ENCODE measurements at regions not wholly inside any gene's neighbourhood (a gene's known extent, or its start where the extent isn't known, plus 50 kb on each side); places are given as distances from the start of the nearest gene placed in this dataset.
"Not testable (repeated sequence)": the region's sequence is repeated elsewhere in the genome, so short reads cannot be mapped to it uniquely, and the experiment has no call there.

DNA sequence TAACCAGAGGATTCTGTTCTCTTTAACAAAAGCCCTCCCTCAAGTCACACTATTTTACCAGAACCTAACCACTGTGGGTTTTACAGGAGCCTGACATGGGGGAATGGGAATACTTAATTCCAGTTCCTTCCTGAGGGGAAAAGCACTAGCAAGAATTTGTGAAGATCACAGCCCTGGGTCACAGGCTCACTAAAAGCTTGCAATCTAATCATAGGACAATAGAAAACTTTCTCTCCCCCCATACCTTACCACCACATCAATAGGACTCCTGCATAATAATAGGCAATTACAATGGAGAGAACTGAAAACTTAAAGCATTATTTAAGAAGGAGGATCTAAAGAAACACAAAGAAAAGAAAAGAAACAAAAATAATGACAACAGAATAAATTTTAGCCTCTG is 225.8 kb upstream of the ZNF804A start:
- H3K4me3 ChIP-seq (ENCODE audit: low read depth, low read length), result no peak overlapping the region
- TF ChIP-seq, protein P1, sequence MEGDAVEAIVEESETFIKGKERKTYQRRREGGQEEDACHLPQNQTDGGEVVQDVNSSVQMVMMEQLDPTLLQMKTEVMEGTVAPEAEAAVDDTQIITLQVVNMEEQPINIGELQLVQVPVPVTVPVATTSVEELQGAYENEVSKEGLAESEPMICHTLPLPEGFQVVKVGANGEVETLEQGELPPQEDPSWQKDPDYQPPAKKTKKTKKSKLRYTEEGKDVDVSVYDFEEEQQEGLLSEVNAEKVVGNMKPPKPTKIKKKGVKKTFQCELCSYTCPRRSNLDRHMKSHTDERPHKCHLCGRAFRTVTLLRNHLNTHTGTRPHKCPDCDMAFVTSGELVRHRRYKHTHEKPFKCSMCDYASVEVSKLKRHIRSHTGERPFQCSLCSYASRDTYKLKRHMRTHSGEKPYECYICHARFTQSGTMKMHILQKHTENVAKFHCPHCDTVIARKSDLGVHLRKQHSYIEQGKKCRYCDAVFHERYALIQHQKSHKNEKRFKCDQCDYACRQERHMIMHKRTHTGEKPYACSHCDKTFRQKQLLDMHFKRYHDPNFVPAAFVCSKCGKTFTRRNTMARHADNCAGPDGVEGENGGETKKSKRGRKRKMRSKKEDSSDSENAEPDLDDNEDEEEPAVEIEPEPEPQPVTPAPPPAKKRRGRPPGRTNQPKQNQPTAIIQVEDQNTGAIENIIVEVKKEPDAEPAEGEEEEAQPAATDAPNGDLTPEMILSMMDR (IDR thresholded peaks at IDR 0.05; ENCODE audit: low read depth, low read length, missing control alignments), result no peak
- DNase-seq (ENCODE audit: low read depth), result no peak

DNA sequence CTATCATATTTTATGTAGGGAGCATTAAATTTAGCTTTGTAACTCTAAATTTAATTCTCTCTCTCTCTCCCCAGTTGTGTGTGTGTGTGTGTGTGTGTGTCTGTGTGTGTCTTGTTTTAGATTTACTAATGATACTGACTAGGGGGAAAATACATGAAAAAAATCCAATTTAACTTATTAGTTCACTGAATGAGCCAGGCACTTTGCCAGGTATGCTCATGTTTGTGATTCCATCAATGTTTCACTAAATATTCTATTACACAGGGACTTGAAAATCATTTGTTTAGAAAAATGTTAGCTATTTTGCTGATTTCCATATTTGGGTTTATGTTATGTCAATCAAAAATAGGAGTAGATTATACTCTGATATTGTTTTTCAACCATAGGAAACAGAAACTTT is 203.7 kb upstream of the ZNF804A start:
- TF ChIP-seq, protein P1 (IDR thresholded peaks at IDR 0.05; ENCODE audit: low read depth, low read length, missing control alignments), result no peak
- H3K4me3 ChIP-seq (ENCODE audit: low read depth, low read length), result no peak overlapping the region
- no peak for DNase-seq (ENCODE audit: low read depth)

DNA sequence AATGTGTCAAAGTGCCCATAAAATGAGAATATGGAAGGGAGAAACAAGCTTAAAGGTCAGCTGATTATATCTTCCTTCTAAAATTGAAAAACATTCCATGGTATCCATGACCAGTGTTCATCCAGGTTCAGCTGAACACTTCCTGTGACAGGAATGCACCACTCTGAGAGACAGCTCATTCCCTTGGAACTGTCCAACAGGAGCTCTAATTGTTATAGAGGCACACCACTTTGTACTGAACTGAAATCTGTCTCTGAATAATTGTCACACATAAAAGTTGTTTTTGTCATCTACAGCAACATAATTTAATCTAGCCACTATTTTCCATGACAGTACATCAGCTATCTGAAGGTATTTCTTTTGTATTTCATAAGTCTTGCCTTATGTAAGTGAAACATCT is 195.9 kb upstream of the ZNF804A start:
- TF ChIP-seq, protein P1 (IDR thresholded peaks at IDR 0.05; ENCODE audit: low read depth, low read length, missing control alignments), result no peak
- H3K4me3 ChIP-seq (ENCODE audit: low read depth, low read length), result no peak overlapping the region
- no peak for DNase-seq (ENCODE audit: low read depth)

DNA sequence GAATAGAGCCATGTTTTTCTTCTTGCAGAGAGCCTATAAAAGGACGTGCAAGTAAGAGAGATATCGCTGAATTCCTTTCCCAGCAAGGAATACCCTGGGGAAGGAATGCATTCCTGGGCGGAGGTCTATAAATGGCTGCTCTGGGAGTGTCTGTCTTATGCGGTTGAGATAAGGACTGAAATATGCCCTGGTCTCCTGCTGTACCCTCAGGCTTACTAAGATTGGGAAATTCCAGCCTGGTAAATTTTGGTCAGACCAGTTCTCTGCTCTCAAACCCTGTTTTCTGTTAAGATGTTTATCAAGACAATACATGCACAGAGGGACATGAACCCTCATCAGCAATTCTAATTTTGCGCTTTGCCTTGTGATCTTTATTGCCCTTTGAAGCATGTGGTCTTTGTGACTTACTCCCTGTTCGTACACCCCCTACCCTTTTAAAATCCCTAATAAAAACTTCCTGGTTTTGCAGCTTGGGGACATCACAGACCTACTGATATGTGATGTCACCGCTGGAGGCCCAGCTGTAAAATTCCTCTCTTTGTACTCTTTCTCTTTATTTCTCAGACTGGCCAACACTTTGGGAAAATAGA is 191.2 kb upstream of the ZNF804A start:
- not testable (repeated sequence) for H3K4me3 ChIP-seq (ENCODE audit: low read depth, low read length); DNase-seq (ENCODE audit: low read depth)

DNA sequence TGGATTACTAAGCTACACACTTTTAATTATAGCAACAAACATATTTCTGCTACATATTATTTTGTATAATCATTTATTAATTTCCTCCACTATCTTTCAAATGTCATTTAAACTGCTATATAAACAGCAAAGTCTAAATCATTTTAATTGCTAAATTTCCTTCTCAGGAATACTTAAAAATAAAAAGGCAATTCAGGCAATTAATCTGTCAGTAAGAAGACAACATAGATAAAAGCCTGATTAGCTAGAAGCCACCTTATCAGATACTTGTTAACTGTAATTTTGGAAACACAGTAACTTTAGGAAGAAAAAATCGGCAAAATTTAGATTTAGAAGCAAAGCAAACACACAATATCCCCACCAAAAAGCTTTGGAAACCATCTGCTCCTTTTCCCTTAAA is 188.2 kb upstream of the ZNF804A start:
- no peak overlapping the region for H3K4me3 ChIP-seq (ENCODE audit: low read depth, low read length)
- no peak for DNase-seq (ENCODE audit: low read depth)
- TF ChIP-seq, protein P1 (IDR thresholded peaks at IDR 0.05; ENCODE audit: low read depth, low read length, missing control alignments), result no peak

DNA sequence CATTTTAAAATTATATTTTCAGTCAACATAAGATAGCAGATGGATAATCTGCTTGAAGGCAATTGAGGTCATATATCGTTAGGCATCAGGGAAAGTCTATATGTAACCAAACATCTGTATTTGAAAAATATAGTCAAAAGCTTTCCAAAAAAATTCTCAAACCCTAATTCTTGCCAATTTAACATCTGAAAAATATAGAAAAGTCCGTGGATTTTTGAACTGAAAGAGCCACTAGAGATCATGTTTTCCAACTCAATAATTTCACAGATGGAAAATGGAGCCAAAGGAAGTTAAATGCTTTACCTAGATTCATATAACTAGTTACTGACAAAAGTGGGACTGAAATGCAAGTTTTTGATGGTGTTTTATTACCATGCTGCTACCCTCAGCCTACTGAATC is 185.1 kb upstream of the ZNF804A start:
- DNase-seq (ENCODE audit: low read depth), result no peak
- H3K4me3 ChIP-seq (ENCODE audit: low read depth, low read length), result no peak overlapping the region
- TF ChIP-seq, protein P1 (IDR thresholded peaks at IDR 0.05; ENCODE audit: low read depth, low read length, missing control alignments), result no peak

DNA sequence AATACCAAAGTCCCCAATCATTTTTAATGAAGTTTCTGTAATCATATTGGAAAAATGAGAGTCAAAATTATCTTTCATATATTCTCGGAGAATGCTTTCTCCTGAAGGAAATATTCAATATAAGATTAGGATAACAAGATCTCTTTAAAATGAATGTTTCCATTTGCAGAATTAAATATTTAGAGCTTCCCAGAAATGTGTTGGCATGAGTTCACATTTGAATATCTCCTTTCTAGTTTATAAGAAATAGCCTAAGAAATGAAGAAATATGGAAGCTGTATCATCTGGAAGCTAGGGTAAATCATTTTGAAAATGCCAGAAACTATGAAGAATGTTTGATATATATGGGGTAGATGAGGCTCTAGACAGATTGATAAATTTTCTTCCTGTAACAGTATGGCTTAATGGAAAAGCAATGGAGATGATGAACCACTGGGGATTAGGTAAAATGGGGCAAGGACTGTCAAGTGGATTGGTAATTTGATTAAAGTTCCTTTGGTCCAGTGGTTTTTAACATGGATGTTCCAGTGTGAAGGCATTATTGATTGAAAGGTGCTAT is 184.6 kb upstream of the ZNF804A start:
- TF ChIP-seq, protein P1 (IDR thresholded peaks at IDR 0.05; ENCODE audit: low read depth, low read length, missing control alignments), result no peak
- H3K4me3 ChIP-seq (ENCODE audit: low read depth, low read length), result no peak overlapping the region
- no peak for DNase-seq (ENCODE audit: low read depth)
